ENCODE measurements at regions not wholly inside any gene's neighbourhood (a gene's known extent, or its start where the extent isn't known, plus 50 kb on each side); places are given as distances from the start of the nearest gene placed in this dataset.

GRCh38 chr10:3478632-3479240, 306.2 kb upstream of the PITRM1 start:
- no peak for DNase-seq

DNA sequence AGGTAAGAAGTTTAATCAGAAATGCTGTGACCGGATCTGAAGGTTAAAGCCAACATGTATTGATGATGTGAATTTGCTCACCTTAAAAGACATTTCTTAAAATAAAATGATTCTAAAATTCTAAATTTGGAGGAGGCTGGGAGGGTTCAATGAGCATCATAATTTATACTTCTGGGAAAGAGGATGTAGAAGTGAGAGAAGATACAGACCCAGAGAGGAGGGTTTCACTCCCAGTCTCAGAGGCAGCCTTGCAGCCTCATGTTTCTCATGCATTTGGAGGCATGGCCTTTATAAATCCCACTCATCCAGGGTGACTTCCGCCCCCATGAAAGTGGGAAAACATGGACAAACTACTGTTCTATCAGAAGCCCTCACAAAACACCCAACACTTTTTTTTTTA, 305.6 kb upstream of the PITRM1 start:
- no peak for DNase-seq

GRCh38 chr10:3477683-3478082, 305.1 kb upstream of the PITRM1 start:
- no peak for DNase-seq

DNA sequence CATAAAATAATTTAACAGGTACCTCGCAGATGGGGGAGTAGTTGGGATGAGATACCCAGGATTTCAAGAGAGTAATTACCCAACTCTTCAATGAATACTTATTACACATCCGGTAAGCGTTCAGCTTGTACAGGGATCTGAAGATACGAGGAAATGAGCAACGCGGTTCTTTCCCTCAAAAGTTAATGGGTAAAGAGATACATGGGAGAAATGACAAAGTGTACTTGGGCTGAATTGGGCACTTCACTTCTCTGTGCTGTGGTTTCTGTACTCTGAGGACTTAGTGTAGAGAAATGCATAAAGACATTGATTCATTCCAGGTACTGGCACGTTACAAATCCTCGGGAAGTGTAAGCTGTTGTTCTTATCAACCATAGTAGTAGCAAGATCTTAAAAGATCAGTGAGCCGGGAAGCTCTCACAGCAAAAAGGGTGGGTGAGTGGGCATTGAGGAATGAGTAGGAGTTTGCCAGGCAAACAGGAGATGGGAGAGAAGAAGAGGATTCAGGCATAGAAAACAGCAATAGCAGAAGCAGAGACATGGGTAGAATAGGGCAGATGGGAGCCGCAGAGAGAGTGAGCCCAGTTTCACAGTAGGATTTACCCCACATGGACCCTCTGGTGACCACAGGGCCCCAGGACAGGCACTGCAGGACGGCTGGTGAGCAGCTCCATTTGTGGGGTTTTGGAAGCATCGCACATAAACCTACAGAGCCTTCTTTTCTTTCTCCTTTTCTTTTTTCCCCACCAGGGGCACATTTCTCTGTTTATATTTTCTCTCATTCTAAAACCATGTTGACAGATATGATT, 304.3 kb upstream of the PITRM1 start:
- no peak for DNase-seq

GRCh38 chr10:3476186-3476585, 303.6 kb upstream of the PITRM1 start:
- no peak for DNase-seq

- no peak for DNase-seq
Measured at GRCh38 chr10:3475367-3475766, 302.8 kb upstream of the PITRM1 start.

DNA sequence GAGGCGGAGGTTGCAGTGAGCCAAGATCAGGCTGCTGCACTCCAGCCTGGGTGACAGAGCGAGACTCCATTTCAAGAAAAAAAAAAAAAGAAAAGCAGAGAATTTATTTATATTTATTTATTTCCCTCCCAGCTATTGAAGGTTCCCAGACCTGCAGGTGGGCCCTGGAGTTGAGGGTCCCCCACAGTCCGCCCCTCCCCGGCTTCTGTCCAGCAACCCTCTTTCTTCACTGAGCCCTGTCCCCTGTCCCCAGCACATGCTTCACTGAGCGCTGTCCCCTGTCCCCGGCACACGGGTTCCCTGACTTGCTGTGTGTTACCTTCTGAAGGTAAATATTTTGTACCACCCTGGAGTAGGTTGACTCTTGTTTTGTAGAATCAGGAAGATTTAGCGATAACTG, 301.7 kb upstream of the PITRM1 start:
- no peak for DNase-seq

- no peak for DNase-seq
Measured at GRCh38 chr10:3473271-3473670, 300.7 kb upstream of the PITRM1 start.

GRCh38 chr10:3472287-3473051, 299.9 kb upstream of the PITRM1 start:
- no peak for DNase-seq

DNA sequence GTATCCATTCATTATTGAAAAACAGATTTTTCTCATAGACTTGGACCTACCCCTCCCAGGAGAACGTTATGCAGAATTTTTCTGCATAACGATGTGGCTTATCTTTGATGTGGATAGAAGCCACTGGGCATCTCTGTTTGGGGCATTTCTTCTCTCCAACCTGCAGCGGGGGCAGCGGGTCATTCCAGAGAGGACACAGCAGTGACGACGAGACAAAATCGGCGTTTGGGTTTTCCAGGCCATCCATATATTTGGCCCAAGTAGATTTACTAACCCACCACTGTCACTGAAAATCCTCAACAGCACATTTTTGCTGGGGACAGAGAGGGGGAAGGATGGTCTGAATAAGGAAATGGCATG, 299.3 kb upstream of the PITRM1 start:
- DNase-seq, result no peak

GRCh38 chr10:3471472-3471871, 298.9 kb upstream of the PITRM1 start:
- DNase-seq, result no peak

- no peak for DNase-seq
Measured at GRCh38 chr10:3470191-3470590, 297.6 kb upstream of the PITRM1 start.

DNA sequence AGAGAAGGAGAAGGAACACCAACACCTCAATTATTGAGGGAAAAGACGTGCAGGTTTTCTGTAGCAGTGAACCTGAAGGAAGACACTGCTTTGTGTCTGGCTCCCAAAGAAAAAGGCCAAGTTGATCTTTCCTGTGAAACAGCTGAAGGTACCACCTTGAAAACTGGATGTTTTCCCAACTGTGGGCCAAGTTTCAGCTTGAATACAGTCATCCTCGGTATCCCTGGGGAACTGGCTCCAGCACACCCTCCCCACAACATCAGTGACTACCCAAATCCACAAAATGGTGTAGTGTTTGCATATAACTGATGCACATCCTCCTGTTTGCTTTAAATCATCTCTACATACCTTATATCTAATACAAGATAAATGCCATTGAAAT, 297.0 kb upstream of the PITRM1 start:
- no peak for DNase-seq

- peak; percentile 24 for DNase-seq
Measured at GRCh38 chr10:3468919-3469638, 296.5 kb upstream of the PITRM1 start.

- peak; percentile 71 for DNase-seq
Measured at GRCh38 chr10:3467052-3467951, 294.7 kb upstream of the PITRM1 start.

DNA sequence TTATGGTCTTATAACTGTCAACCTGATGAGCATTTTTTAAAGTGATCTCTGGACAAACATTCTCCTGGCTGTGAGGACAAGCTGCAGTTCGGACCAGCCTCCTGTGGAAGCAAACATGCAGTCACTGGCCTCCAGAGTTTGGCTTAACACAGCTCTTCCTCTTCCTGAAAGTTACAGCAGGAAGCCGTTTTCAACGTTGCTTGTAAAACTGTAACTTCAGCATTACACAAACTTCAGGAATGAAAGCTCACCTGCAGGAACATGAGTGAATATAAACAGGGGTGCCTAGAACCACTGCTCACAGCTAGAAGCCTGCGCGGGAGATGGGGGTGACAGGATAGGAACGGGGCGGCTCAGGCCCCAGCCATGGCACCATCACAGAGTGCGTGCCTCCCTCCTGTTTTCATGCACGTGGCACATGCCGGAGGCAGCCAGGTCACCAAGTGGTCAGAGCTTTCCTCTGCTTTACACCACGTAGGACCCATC, 292.9 kb upstream of the PITRM1 start:
- no peak for DNase-seq

DNA sequence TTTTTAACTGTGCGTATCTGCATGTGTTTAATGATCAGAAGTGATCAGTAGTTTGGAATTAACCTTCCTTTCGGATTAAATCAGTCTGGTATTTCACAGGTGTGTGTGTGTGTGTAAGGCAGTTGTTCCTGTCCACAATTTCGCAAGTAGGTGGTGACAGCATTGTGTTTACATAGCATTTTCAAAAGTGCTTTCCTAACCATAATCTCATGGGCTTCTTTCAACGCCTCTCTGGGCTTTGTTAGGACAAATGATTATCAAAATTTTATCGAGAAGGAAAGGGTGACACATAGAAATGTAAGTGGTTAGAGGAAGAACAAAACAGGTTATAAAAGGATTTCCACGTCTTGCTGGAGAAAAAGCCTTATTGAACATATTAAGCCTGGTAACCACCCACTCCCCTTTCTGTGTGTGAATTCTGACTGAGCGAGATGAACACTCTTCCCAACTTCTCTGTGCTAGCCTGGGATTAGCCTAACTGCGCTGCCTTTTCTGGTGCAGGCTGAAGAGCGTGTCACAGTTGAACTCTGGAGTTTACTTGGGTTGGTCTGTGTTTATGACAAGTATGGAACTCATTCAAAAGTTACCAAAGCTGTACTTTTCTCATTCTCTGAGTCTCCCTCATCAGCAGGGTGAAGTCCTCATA, 292.3 kb upstream of the PITRM1 start:
- DNase-seq, result no peak

GRCh38 chr10:3460420-3461128, 288.0 kb upstream of the PITRM1 start:
- no peak for DNase-seq

GRCh38 chr10:3455385-3456334, 283.1 kb upstream of the PITRM1 start:
- DNase-seq, result peak; percentile 39

Measured in T1000 (cell line).